ENCODE measurements at regions not wholly inside any gene's neighbourhood (a gene's known extent, or its start where the extent isn't known, plus 50 kb on each side); places are given as distances from the start of the nearest gene placed in this dataset.

DNA sequence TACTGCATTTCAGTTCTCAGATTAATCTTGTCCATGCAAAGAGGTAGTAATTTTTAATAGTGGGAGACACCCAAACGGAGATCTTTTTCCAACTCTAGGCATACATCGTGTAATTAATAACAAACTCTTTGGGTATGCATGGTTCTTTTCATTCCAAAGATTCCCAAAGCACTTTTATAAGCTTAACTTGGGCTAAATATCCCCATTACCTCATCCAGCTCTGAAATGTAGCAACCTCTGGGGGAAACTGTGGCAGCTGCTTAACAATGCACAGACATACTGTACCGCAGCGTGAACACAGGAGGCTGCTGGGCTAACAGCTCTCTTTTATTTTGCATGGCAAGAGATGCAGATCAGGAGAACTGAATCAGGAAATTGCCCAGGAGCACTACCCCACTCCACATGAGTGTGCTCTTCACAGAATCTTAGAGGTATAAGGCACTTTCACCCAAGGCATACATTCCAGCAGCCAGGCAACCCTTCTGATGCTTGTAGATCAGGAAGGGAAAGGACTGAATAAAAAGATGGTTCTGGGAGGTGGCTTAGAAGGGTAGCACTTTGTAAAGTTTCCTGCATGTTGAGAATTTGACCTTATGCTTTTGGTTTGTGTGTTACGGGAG lies 114.4 kb upstream of the GLI3 start:
- FAIRE-seq: no peak

DNA sequence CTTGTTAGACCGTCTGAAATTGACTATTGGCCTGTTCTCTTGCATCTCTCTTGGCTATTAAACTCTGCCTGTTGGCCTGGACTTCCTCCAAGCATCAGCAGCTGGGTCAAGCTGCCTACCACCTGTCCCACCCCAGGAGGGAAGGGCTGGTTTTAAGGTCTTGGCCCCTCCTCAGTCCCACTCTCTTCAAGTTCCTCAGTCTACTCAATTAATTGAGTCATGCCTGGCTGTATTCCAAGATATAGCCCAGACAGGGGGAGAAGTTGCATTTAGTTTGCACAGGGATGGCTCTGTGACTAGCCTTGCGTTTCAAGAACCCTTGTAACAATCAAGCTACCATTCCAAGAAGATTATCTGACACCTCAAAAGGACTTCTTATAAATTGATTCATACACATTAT lies 113.8 kb upstream of the GLI3 start:
- FAIRE-seq: no peak

DNA sequence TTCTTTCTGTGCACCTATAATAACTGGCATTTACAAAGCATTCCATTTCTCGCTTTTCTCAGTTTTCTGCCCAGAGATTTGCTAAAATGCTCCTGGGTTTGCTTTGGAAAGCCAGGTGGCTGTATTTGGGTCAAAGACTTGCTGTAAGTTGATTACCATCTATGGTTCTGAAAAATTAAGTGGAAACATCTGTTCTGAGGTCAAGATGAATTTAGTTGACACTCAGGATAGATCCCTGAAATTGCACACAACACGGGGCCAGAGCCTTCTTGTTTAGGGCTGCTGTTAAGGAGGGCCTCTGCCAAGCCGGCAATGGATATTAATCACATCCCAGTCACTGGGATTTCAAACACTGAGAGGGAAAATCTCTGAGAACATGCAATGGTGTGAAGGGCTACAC lies 111.6 kb upstream of the GLI3 start:
- no peak for FAIRE-seq

DNA sequence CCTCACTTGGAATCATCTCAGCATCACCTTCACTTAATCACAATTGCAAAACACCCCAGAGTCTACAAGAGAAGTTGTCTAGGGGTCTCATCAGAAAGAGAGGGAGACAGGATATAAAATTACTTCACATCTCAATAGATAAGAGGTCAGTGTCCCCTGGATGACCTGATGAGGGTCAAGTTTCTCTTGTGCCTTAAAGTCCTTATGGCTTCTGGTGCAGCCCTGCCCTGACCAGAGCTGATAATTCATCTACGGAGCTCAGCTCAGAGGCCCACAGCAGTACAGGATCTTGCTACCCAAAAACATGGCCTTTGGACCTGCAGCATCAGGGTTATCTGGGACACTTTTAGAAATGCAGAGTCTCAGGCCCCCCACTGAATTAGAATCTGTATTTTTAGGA lies 111.1 kb upstream of the GLI3 start:
- FAIRE-seq: no peak

DNA sequence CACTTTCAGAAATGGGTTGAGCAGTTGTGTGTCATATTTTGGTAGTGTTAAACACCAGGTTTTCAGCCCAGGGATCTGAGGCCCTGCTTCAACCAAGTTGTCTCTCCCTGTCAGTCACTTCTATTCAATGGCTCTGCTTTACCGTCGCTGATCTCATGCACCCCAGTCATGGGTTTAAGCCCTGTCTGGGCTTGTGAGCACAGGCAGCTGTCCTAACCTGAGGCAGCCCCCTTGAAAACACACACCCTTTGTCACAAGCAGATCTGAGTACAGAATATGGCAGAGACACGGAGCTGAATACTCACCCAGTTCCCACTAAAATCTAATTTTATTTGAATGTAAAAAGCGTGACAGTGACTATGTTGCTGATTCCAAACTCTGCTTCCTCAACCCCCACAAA lies 110.6 kb upstream of the GLI3 start:
- no peak for FAIRE-seq

DNA sequence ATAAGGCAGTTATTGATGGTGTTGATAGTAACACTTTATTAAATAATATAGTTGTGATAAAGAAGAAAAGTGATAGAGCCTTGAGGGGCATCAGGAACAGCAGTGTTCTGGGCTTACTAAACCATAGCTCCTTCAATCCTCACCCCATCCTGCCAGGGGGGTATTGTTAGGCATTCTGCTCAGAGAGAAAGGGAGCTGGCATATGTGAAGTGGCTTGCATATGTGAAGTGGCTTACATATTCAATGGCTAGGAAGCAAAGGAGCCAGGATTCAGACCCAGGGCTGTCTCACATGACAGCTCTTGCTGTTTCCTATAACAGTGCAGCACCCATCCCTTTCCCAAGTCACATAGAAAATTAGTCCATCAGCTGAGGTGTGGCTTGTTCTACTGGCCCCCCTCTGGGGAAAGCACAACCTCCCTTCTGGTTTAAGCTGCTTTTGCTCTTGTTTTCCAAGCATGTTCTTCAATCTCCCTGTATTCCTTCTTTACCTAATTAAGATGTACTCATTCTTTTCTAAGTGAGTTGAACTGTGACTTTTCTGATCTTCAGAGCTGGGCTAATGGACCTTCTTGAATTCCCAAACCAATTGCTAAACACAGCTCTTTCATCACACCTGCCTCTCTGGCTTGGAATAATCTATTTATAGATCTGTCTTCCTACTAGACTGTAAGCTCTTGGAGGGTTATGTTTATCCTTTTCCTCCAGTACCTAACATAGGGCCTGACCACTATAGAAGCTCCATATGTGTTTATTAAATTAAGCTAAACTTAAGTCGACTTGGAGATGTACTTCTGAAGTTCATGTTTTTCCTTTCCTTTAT lies 108.7 kb upstream of the GLI3 start:
- FAIRE-seq: no peak

DNA sequence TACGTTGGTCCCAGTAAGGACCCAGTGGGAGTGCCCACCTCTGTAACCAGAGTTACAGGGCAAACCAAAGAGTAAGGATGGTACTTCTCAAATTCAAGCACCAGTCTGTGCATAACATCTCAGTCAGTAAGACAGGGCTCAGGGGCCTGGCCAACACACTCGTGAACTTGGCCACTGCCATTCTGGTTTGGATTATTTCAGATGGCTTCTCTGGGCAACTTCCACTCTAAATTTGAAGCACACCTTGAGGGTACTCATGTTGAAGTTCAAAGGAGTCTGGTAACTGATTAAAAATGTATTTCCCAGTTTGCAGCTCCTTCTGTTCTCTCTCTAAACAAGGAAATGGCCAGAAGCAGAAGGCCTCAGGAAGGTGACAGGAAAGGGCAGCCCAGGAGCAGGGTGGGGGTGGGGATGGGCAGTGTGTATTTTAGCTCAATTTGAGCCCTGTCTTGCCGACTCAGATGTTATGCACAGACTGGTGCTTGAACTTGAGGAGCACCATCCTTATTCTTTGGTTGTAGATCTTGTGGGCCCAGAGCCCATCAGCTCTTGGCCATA lies 107.3 kb upstream of the GLI3 start:
- FAIRE-seq: no peak

DNA sequence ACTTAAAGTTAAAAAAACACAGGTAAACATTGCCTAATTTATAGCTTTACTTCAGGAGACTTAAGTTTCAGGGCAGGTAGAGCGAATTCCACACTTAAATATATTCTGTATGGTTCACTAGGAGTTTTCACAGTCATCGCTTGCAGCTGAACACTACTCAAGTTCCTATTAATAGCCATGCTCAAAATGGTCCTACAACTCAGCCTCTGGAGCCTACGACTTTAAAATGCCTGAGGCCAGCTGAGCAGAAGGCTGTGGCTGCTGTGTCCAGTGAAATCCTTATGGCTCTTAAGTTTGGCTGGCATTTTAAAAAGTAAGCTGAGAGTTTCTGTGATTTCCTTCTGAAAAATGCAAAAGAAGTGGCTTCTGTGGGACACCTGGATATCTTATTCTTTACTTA lies 105.4 kb upstream of the GLI3 start:
- no peak for FAIRE-seq

DNA sequence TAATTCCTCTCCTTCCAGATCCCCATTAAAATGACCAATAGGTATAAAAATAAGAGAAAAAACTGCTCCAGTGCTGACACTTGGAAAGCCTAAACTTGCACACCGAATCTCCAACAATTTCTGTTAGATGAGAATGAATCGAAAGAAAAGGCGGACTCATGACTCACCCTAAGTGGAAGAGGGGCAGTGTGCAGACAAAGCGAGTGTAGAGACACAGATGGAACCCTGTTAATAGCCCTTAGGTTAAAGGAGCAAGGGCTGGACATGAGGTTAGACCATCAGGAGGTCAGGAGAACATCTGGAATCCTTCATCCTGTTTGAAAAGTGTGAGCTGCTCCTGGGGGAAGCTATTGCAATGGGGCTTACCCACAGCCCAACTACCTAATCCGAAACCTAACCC lies 103.4 kb upstream of the GLI3 start:
- FAIRE-seq: no peak

DNA sequence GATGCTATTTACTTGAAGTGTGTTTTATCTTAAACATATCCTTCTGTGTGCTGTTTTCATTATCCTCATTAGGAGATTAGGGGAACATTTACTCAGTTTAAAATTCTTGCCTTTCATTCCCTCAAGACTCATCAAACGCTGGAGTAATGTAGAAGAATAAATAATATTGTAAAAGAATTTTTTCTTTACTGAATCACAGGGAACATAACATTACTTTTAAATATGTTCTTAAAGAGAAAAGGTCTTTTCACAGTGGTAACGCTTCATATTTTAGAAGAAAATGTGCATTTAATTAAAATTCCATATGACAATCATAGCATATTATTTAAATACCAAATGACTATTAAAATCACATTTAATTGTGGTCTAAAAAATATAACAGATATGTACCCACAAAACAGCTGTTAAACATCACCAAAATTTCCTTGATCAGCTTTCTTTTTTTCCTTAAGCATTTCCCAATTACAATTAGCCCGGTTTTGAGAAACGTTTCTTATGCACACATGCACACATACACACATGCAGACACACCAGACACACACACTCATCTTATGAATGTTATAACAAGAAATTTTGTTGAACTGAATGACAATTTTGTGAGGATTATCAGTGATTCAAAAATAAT lies 102.0 kb upstream of the GLI3 start:
- FAIRE-seq: no peak

DNA sequence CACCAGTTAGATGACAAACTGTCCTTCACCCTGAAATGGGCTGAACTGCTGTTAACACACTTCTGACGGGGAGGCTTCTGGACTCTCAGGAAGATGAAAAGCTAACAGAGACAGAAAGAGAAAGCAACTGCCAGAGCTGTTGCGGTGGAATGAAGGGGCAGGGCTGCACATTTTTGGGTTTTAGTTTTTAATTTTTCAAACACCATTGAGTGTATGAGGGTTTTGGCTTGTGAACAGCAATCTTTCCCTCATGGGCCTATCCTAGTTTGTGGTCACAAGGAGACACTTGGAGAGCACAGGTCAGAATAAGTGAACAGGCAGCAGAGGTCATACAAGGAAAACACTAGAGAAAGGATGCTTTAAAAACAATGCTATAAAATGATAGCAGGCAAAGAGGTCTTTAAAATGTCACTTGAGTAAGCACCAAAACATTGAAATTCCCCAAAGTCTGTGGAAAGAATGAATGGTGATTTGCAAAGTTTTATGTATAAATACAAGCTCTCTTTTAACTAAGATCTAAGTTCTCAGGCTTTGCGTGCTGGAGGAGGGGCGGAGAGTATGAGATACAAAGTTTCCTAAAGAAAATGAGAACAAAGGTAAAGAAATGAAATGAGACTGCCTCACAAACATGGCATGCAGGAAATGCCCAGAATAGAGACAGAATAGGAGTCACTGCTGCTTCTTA lies 101.4 kb upstream of the GLI3 start:
- no peak for FAIRE-seq

DNA sequence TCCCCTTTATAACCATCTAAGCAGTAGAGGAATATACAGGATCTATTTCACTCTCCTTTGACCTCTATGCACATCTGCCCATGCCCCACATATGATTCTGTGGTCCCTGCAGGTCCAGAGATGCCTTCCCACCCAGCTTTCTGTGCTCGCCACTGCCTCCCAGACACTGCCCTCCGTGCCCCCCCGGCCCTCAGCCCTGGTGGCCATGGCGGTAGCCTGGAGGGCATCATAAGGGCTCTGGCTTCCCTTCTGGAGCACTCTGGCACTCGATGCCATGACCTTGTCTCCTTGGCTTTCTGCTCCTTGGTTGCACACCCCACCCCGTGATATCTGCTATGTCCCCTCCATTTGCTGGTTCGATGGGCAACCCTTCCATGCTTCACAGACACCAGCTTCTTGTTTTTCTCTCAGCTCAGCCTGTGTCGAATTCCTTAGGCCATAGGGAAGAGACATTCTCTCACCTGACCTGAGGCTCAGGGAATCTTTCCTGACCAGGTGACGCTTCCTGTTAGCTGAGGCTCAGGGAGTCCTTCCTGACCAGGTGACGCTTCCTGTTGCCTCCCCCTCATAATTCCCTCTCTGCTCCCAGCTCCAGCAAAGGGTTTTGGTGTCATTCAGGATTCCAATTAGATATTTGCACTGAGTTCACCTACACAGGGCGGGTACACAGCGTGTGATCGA lies 100.4 kb upstream of the GLI3 start:
- FAIRE-seq: no peak

DNA sequence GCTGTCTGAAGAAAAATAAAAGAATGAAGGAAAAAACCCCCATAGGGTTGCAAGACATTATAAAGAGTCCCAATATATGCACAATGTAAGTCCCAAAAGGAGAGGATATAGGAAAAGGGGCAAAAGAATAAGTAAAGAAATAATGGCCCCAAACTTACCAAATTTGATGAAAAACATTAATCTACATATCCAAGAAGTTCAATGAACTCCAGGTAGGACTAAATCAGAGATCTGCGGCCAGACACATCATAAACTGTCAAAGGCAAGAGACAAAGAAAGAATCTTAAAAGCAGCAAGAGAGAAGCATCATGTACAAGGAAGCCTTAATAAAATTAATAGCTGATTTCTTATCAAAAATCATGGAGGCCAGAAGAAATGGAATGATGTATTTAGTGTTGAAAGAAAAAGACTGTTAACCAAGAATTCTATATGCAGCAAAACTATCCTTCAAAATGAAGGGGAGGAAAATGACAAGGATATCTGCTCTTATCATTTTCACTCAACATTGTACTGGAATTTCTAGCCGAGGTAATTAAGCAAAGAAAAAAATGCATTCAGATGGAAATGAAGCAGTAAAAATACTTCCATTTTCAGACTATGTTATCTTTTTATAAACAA lies 95.7 kb upstream of the GLI3 start:
- no peak for FAIRE-seq

DNA sequence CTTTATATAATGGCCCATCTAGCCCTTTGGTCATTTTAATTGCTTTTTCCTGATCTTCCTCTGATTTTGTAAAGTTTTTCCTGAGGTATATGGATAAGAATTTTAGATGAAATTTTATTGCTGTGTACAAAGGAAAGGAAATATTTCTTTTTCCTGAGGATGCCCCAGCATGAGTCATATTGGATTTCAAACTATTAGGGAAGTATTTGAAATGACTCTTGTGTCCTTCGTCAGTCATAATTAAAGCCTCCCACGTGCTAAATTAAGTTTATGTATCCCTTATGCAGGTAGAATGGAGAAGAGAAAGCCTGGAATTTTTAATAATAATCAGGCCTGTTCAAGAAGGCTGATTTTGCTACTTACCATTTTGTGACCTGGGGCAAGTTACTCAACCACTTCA lies 82.6 kb upstream of the GLI3 start:
- no peak for FAIRE-seq

DNA sequence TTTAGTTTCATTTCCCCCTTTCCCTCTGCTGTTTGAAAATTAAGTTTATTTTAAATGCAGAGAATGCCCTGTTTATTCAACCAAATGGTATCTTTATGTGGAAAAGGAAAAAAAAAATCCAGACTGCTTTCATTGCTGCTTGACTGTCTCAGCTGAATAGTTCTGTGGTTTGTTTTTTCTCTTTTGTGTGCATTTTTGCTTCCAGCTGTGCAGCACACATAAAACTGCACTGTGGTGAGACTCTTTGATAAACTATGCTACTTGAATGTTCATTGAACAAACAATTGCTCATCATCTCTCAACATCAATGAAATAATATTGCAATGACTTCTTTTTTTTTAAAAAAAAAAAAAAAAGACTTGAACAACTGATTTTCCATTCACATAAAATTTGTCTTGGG lies 78.6 kb upstream of the GLI3 start:
- FAIRE-seq: no peak

DNA sequence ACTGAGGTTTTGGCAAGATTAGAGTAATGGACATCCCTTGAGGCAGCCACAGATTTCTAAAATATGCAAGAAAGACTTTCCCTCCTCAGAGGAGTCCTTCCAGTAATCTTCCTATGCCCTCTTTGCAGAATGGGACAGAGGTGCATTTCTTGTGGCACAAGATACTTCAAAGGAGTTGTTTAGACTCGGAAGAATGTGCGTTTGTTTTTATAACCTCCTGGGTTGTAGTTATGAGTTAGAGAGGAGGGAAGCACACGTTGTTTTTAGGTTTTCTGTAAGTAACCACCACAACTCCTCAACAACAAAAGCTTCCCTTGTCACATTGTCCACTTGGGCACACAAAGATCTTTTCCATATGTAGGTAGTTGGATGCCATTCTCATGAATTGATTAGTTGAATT lies 78.1 kb upstream of the GLI3 start:
- no peak for FAIRE-seq

DNA sequence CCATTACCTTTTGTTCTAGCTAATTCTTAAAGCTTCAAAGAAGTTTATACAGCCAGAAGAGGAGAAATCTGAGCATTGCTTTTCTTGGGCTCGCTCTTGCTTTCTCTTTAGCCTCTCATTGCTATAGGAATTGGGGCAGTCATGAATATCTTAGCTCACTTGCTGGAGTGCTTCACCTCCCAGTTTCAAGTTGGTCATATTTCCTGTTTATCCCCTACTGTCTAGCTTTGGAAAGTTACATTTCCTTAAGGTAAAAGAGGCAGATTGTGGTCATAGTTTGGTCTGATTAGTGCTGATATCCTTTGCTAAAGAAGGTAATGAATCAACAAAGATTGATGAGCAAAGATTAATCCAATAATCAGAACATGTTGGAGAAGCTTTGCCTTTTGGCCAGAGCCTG lies 77.7 kb upstream of the GLI3 start:
- FAIRE-seq: no peak

DNA sequence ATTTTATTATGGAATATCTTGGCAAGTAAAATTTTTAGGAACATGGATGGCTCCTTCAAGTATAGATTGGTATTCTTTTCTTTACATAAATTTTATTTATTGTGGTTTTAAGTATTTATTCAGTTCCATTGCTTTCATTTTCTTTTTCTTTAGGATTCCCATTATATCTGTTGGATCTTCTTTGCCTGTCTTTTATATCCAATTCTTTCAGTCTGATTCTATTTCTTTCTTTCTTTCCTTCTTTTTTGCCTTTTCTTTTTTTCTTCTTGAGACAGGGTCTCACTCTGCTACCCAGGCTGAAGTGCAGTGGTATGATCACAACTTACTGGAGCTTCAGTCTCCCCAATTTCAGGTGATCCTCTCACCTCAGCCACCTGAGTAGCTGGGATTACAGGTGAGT lies 74.2 kb upstream of the GLI3 start:
- FAIRE-seq: no peak

DNA sequence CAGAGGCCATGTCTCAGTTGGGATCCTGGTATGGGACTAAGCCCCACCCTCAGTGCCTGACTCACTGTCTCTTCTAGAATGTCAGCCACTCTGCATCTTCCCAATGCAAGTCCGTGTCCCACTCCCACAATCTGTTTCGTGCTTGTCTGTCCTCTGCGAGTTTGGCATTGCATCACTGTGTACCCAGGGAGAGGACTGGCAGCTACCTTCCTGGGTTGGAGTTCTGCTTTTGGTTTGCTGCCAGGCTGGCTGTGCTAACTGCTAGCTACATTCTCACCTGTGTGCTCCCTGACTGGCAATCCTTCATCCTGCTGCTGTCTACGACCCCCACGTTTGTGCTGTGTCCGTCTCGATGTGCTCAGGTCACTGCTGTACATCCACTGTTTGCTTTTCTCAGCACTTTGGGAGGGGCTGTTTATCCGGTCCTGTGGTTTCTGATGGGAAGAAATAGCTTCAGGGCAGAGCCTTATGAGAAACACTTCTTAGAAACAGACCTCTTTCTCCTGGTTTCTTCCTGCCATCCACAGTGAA lies 56.0 kb upstream of the GLI3 start:
- no peak for FAIRE-seq

DNA sequence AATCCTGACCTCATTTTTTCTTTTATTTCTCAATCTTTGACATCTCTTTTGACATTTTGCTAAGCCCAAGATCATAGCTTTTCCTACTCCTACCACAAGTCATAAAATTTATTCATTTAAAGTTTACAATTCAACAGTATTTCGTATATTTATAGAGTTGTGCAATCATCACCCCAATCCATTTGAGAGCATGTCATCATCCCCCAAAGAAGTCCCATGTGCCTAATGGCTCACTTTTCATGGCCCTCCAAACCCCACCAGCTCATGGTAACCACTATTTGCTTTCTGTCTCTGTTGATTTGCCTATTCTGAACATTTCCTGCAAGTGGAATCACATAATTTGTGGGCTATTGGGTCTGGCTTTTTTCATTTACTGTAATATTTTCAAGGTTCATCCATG lies 52.5 kb upstream of the GLI3 start:
- no peak for FAIRE-seq
